ENCODE measurements at regions not wholly inside any gene's neighbourhood (a gene's known extent, or its start where the extent isn't known, plus 50 kb on each side); places are given as distances from the start of the nearest gene placed in this dataset.
"Not testable (repeated sequence)": the region's sequence is repeated elsewhere in the genome, so short reads cannot be mapped to it uniquely, and the experiment has no call there.

GRCh38 chr5:118144540-118144939, 843.8 kb downstream of the DTWD2 start:
- DNase-seq: no peak

- DNase-seq: no peak
These were observed 849.0 kb downstream of the DTWD2 start for GRCh38 chr5:118139361-118139760.

- no peak for DNase-seq
These were observed 862.2 kb downstream of the DTWD2 start for GRCh38 chr5:118126159-118126558.

- DNase-seq: no peak
These were observed 862.7 kb downstream of the DTWD2 start for GRCh38 chr5:118125687-118126086.

GRCh38 chr5:118121258-118121657, 867.1 kb downstream of the DTWD2 start:
- DNase-seq: no peak

- DNase-seq: no peak
These were observed 872.6 kb downstream of the DTWD2 start for GRCh38 chr5:118115791-118116190.

GRCh38 chr5:118111956-118112355, 876.4 kb downstream of the DTWD2 start:
- DNase-seq: no peak

GRCh38 chr5:118107246-118107645, 881.1 kb downstream of the DTWD2 start:
- DNase-seq: not testable (repeated sequence)

- no peak for DNase-seq
These were observed 889.6 kb downstream of the DTWD2 start for GRCh38 chr5:118098716-118099115.

GRCh38 chr5:118095115-118095514, 893.2 kb downstream of the DTWD2 start:
- DNase-seq: no peak

GRCh38 chr5:118088448-118088847, 899.9 kb downstream of the DTWD2 start:
- DNase-seq: no peak

GRCh38 chr5:118076490-118076889, 911.9 kb downstream of the DTWD2 start:
- DNase-seq: no peak

- DNase-seq: no peak
These were observed 918.3 kb downstream of the DTWD2 start for GRCh38 chr5:118070041-118070440.

GRCh38 chr5:118069452-118069851, 918.9 kb downstream of the DTWD2 start:
- no peak for DNase-seq

- DNase-seq: no peak
These were observed 919.5 kb downstream of the DTWD2 start for GRCh38 chr5:118068886-118069285.

GRCh38 chr5:118063836-118064235, 924.5 kb downstream of the DTWD2 start:
- DNase-seq: not testable (repeated sequence)

- DNase-seq: no peak
These were observed 927.5 kb downstream of the DTWD2 start for GRCh38 chr5:118060833-118061232.

GRCh38 chr5:118052503-118052902, 935.8 kb downstream of the DTWD2 start:
- no peak for DNase-seq

- no peak for DNase-seq
These were observed 944.2 kb downstream of the DTWD2 start for GRCh38 chr5:118044169-118044568.

GRCh38 chr5:118043531-118043930, 944.8 kb downstream of the DTWD2 start:
- no peak for DNase-seq

- no peak for DNase-seq
These were observed 946.3 kb downstream of the DTWD2 start for GRCh38 chr5:118042076-118042475.

GRCh38 chr5:118040496-118040895, 947.9 kb downstream of the DTWD2 start:
- no peak for DNase-seq

GRCh38 chr5:118033686-118034338, 954.5 kb downstream of the DTWD2 start:
- no peak for DNase-seq

- no peak for DNase-seq
These were observed 958.5 kb downstream of the DTWD2 start for GRCh38 chr5:118029807-118030206.

- no peak for DNase-seq
These were observed 966.3 kb downstream of the DTWD2 start for GRCh38 chr5:118022062-118022461.
